ENCODE measurements at regions not wholly inside any gene's neighbourhood (a gene's known extent, or its start where the extent isn't known, plus 50 kb on each side); places are given as distances from the start of the nearest gene placed in this dataset.
"Not testable (repeated sequence)": the region's sequence is repeated elsewhere in the genome, so short reads cannot be mapped to it uniquely, and the experiment has no call there.

DNA sequence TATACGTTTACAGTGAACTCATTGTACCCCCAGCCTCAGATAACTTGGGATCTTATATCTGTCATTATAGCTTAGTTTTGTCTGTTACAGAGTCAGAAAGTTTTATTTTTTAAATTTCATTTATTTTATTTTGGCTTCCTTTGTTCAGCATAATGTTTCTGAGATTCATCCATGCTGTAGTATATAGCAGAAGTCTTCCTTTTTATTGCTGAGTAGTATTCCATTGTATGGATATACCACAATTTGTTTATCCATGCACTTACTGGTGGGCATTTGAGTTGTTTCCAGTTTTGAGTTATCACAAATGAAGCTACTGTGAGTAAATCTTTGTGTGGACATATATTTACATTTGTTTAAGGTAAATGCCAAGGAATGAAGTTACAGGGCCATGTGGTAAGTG, 122.3 kb downstream of the ADCYAP1 start:
- TF ChIP-seq MYC (IDR thresholded peaks at IDR 0.05; ENCODE audit: low read depth, low read length): no peak
- TF ChIP-seq, protein P1, sequence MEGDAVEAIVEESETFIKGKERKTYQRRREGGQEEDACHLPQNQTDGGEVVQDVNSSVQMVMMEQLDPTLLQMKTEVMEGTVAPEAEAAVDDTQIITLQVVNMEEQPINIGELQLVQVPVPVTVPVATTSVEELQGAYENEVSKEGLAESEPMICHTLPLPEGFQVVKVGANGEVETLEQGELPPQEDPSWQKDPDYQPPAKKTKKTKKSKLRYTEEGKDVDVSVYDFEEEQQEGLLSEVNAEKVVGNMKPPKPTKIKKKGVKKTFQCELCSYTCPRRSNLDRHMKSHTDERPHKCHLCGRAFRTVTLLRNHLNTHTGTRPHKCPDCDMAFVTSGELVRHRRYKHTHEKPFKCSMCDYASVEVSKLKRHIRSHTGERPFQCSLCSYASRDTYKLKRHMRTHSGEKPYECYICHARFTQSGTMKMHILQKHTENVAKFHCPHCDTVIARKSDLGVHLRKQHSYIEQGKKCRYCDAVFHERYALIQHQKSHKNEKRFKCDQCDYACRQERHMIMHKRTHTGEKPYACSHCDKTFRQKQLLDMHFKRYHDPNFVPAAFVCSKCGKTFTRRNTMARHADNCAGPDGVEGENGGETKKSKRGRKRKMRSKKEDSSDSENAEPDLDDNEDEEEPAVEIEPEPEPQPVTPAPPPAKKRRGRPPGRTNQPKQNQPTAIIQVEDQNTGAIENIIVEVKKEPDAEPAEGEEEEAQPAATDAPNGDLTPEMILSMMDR (IDR thresholded peaks at IDR 0.05; ENCODE audit: low read depth, low read length): no peak
- TF ChIP-seq POLR2A (IDR thresholded peaks at IDR 0.05; ENCODE audit: extremely low read depth, insufficient read length): no peak
- TF ChIP-seq, protein P2, sequence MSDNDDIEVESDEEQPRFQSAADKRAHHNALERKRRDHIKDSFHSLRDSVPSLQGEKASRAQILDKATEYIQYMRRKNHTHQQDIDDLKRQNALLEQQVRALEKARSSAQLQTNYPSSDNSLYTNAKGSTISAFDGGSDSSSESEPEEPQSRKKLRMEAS (IDR thresholded peaks at IDR 0.05; ENCODE audit: low read depth, low read length): no peak
- no peak overlapping the region for H3K4me3 ChIP-seq (ENCODE audit: low read depth, low read length)
- DNase-seq (ENCODE audit: low read depth): no peak

DNA sequence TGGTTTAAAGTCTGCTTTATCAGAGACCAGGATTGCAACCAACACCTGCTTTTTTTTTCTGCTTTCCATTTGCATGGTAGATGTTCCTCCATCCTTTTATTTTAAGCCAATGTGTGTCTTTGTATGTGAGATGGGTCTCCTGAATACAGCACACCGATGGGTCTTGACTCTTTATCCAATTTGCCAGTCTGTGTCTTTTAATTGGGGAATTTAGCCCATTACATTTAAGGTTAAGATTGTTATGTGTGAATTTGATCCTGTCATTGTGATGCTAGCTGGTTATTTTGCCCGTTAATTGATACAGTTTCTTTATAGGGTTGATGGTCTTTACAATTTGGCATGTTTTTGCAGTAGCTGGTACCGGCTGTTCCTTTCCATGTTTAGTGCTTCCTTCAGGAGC, 128.4 kb downstream of the ADCYAP1 start:
- DNase-seq (ENCODE audit: low read depth); H3K4me3 ChIP-seq (ENCODE audit: low read depth, low read length): not testable (repeated sequence)

- H3K4me3 ChIP-seq (ENCODE audit: low read depth, low read length): no peak overlapping the region
- TF ChIP-seq MYC (IDR thresholded peaks at IDR 0.05; ENCODE audit: low read depth, low read length): no peak
- no peak for TF ChIP-seq POLR2A (IDR thresholded peaks at IDR 0.05; ENCODE audit: extremely low read depth, insufficient read length)
- DNase-seq (ENCODE audit: low read depth): no peak
Observed at GRCh38 chr18:1034971-1035370, 130.3 kb downstream of the ADCYAP1 start.

DNA sequence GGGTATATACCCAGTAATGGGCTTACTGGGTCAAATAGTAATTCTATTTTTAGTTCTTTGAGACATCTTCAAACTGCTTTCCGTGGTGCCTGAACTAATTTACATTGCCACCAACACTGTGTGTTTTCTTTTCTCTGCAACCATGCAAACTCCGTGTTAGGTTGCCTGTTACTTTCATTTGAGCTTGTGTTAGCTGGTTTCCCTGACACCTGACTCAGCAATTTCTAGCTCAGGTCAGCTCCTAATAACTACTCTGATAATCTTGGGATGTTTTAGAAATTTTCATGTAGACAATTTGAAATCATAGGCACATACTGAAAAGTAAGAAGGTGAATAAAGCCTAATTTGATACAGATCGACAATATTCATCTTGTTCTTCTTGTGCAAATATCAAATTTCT, 132.3 kb downstream of the ADCYAP1 start:
- no peak for TF ChIP-seq POLR2A (IDR thresholded peaks at IDR 0.05; ENCODE audit: extremely low read depth, insufficient read length)
- TF ChIP-seq MYC (IDR thresholded peaks at IDR 0.05; ENCODE audit: low read depth, low read length): no peak
- TF ChIP-seq, protein P1 (IDR thresholded peaks at IDR 0.05; ENCODE audit: low read depth, low read length): no peak
- TF ChIP-seq, protein P2 (IDR thresholded peaks at IDR 0.05; ENCODE audit: low read depth, low read length): no peak
- no peak overlapping the region for H3K4me3 ChIP-seq (ENCODE audit: low read depth, low read length)
- no peak for DNase-seq (ENCODE audit: low read depth)

DNA sequence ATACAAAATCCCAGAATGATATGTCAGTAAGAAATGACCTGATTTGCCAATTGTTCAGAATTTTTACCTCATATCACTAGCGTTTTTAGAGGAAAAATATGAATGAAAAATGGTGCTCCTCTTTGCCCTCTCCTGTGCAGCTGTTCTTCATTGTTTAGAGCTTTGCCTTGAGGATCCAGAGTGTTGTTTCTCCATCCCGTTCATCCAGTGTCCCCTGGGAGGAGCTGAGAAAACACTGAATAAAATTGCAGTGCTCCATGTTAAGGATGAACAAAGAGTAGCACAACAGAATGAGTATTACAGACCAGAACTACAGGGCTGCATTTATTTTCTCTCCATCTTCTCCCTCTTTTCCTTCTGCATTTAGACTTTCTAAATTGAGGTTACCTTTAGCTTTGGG, 133.1 kb downstream of the ADCYAP1 start:
- no peak overlapping the region for H3K4me3 ChIP-seq (ENCODE audit: low read depth, low read length)
- TF ChIP-seq POLR2A (IDR thresholded peaks at IDR 0.05; ENCODE audit: extremely low read depth, insufficient read length): no peak
- TF ChIP-seq, protein P1 (IDR thresholded peaks at IDR 0.05; ENCODE audit: low read depth, low read length): no peak
- no peak for TF ChIP-seq MYC (IDR thresholded peaks at IDR 0.05; ENCODE audit: low read depth, low read length)
- TF ChIP-seq, protein P2 (IDR thresholded peaks at IDR 0.05; ENCODE audit: low read depth, low read length): no peak
- DNase-seq (ENCODE audit: low read depth): no peak

DNA sequence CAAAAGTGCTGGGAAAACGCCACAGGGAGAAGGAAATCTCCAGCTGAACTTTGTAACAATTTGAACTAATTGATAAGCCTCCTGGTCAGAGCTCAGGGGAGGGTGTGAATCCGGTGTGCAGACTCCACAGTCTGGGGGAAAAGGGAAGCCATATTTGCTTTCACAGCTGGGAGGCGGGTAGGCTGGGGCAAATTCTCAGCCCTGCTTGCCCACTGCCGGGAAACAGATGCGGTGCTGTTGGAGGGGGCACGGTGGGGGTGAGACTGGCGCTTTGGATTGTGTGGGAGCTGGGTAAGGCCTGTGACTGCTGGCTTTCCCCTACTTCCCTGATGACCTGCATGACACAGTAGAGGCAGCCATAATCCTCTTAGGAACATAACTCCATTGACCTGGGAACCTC, 134.8 kb downstream of the ADCYAP1 start:
- TF ChIP-seq POLR2A (IDR thresholded peaks at IDR 0.05; ENCODE audit: extremely low read depth, insufficient read length) (no peak), MYC (IDR thresholded peaks at IDR 0.05; ENCODE audit: low read depth, low read length) (no peak)
- TF ChIP-seq, protein P1 (IDR thresholded peaks at IDR 0.05; ENCODE audit: low read depth, low read length): no peak
- TF ChIP-seq, protein P2 (IDR thresholded peaks at IDR 0.05; ENCODE audit: low read depth, low read length): no peak
- DNase-seq (ENCODE audit: low read depth): no peak
- no peak overlapping the region for H3K4me3 ChIP-seq (ENCODE audit: low read depth, low read length)

- H3K4me3 ChIP-seq (ENCODE audit: low read depth, low read length); DNase-seq (ENCODE audit: low read depth): not testable (repeated sequence)
Observed at GRCh38 chr18:1043039-1043438, 138.4 kb downstream of the ADCYAP1 start.
